Stimulated activated CD8-positive, alpha-beta memory T cell treated with anti-CD3 and anti-CD28 coated beads, Interleukin-12 subunit alpha, Interleukin-12 subunit beta, amount 100 ng/mL, for 24 hours (primary cell): ENCODE measurements at regions not wholly inside any gene's neighbourhood (a gene's known extent, or its start where the extent isn't known, plus 50 kb on each side); places are given as distances from the start of the nearest gene placed in this dataset.
"Not testable (repeated sequence)": the region's sequence is repeated elsewhere in the genome, so short reads cannot be mapped to it uniquely, and the experiment has no call there.

ENCODE experiments used
- DNase-seq: peaks from one replicate; pipeline ENCODE4 v3.0.0-alpha.2; 2020; ENCODE audit errors: extremely low read depth

- DNase-seq = not testable (repeated sequence)
These were observed 196.0 kb downstream of the KLRB1 start for GRCh38 chr12:9411616-9412268.

- not testable (repeated sequence) for DNase-seq
These were observed 199.2 kb upstream of the PZP start for GRCh38 chr12:9407425-9407748.

GRCh38 chr12:9406564-9407424, 198.6 kb upstream of the PZP start:
- DNase-seq = no peak

GRCh38 chr12:9405886-9406563, 197.8 kb upstream of the PZP start:
- DNase-seq = no peak

GRCh38 chr12:9404469-9405260, 196.5 kb upstream of the PZP start:
- no peak for DNase-seq

GRCh38 chr12:9404031-9404430, 195.8 kb upstream of the PZP start:
- no peak for DNase-seq

- DNase-seq = not testable (repeated sequence)
These were observed 194.3 kb upstream of the PZP start for GRCh38 chr12:9402432-9403040.

GRCh38 chr12:9396367-9396766, 188.2 kb upstream of the PZP start:
- DNase-seq = not testable (repeated sequence)

- not testable (repeated sequence) for DNase-seq
These were observed 187.0 kb upstream of the PZP start for GRCh38 chr12:9395220-9395619.

GRCh38 chr12:9392842-9393241, 184.6 kb upstream of the PZP start:
- no peak for DNase-seq

- no peak for DNase-seq
These were observed 183.6 kb upstream of the PZP start for GRCh38 chr12:9391815-9392214.

GRCh38 chr12:9390761-9391160, 182.6 kb upstream of the PZP start:
- no peak for DNase-seq

- no peak for DNase-seq
These were observed 181.6 kb upstream of the PZP start for GRCh38 chr12:9389796-9390195.

- DNase-seq = no peak
These were observed 180.2 kb upstream of the PZP start for GRCh38 chr12:9388379-9388778.

GRCh38 chr12:9387450-9387849, 179.3 kb upstream of the PZP start:
- no peak for DNase-seq

- no peak for DNase-seq
These were observed 175.4 kb upstream of the PZP start for GRCh38 chr12:9383585-9383984.

- no peak for DNase-seq
These were observed 173.4 kb upstream of the PZP start for GRCh38 chr12:9381619-9382018.

GRCh38 chr12:9380650-9381049, 172.5 kb upstream of the PZP start:
- no peak for DNase-seq

- no peak for DNase-seq
These were observed 171.0 kb upstream of the PZP start for GRCh38 chr12:9379023-9379742.

GRCh38 chr12:9378430-9378835, 170.2 kb upstream of the PZP start:
- DNase-seq = no peak

- no peak for DNase-seq
These were observed 164.0 kb upstream of the PZP start for GRCh38 chr12:9372202-9372601.
